ENCODE measurements at regions not wholly inside any gene's neighbourhood (a gene's known extent, or its start where the extent isn't known, plus 50 kb on each side); places are given as distances from the start of the nearest gene placed in this dataset.

GRCh38 chr14:39875028-39875427 lies 442.8 kb upstream of the FBXO33 start (continued):
- TF ChIP-seq ZBTB34 (CRISPR knock-in tag; IDR thresholded peaks at IDR 0.05) = no peak
- TF ChIP-seq THRA (CRISPR knock-in tag; IDR thresholded peaks at IDR 0.05; ENCODE audit: borderline replicate concordance) = no peak

GRCh38 chr14:39873791-39874190 lies 441.6 kb upstream of the FBXO33 start:
- peaks cover 7% of the 10 kb centered on the region; the same call in 1 of the 2 replicates for H3K9me3 ChIP-seq (ENCODE audit: low read length)
- intact Hi-C loops (cut with micrococcal nuclease; ENCODE audit: unreplicated experiment) (no loop called here), in situ Hi-C loops (cut with HindIII; ENCODE audit: extremely low pct_ligation_motif_present, low pct_unique_long_range_greater_than_20kb) (no loop called here)
- no peak overlapping the region for H2AFZ ChIP-seq (ENCODE audit: low read length)
- no peaks in the 10 kb centered on the region for H3K36me3 ChIP-seq (replicated peaks in 1 of 2; ENCODE audit: control insufficient read depth in 1 of 2, insufficient read depth in 2 of 2, low read length in 2 of 2)
- H3K9ac ChIP-seq (ENCODE audit: insufficient read depth, low read depth, low read length) = no peak overlapping the region
- H3K27me3 ChIP-seq (ENCODE audit: control insufficient read depth in 1 of 2, insufficient read depth in 2 of 2, low read length in 2 of 2) = no peaks in the 10 kb centered on the region
- DNase-seq (ENCODE audit: low spot score) (no peak), FAIRE-seq (no peak), ATAC-seq (no peak)
- BruUV-seq (replicated peaks) = no TSS peak
- no peaks in the 10 kb centered on the region for H4K20me1 ChIP-seq (ENCODE audit: insufficient read depth, low read length)
- no peak overlapping the region for H3K4me3 ChIP-seq (replicated peaks in 1 of 3; ENCODE audit: insufficient read depth in 1 of 3, low read depth in 2 of 3, low read length in 3 of 3)
- H3K79me2 ChIP-seq (ENCODE audit: insufficient read depth, low read length) = no peaks in the 10 kb centered on the region
- no peak overlapping the region for H3K27ac ChIP-seq (ENCODE audit: extremely low read length, insufficient read depth, low read length)
- no peaks in the 10 kb centered on the region for H3K4me1 ChIP-seq (ENCODE audit: insufficient read depth, low read length)
- no peak overlapping the region for H3K4me2 ChIP-seq (ENCODE audit: low read depth, low read length)
- ChIA-PET CTCF (ENCODE audit: low intra/inter-chr PET ratio, low total read pairs) (no interaction called here), POLR2A (no interaction called here)
- WGBS (ENCODE audit: low lambda C conversion rate) = 17% methylated on average over 1 of the region's 1 CpG
- TF ChIP-seq ZBTB33 (CRISPR knock-in tag; IDR thresholded peaks at IDR 0.05) = no peak
- no peak for TF ChIP-seq FOSL2 (CRISPR knock-in tag; IDR thresholded peaks at IDR 0.05)
- no peak for TF ChIP-seq ETV5 (CRISPR knock-in tag; IDR thresholded peaks at IDR 0.05; ENCODE audit: borderline replicate concordance)
- TF ChIP-seq CHCHD3 (CRISPR knock-in tag; IDR thresholded peaks at IDR 0.05) = no peak
- TF ChIP-seq ZFP90 (CRISPR knock-in tag; IDR thresholded peaks at IDR 0.05; ENCODE audit: borderline replicate concordance) = no peak
- no peak for TF ChIP-seq PAF1 (CRISPR knock-in tag; IDR thresholded peaks at IDR 0.05)
- no peak for TF ChIP-seq ZNF672 (CRISPR knock-in tag; IDR thresholded peaks at IDR 0.05)
- no peak for TF ChIP-seq KDM2A (CRISPR knock-in tag; IDR thresholded peaks at IDR 0.05; ENCODE audit: borderline replicate concordance, low read depth)
- no peak for TF ChIP-seq SATB2 (CRISPR knock-in tag; IDR thresholded peaks at IDR 0.05)
- TF ChIP-seq NFATC3 (CRISPR knock-in tag; IDR thresholded peaks at IDR 0.05) = no peak
- no peak for TF ChIP-seq AHDC1 (CRISPR knock-in tag; IDR thresholded peaks at IDR 0.05; ENCODE audit: borderline replicate concordance)
- no peak for TF ChIP-seq SIN3B (IDR thresholded peaks at IDR 0.05; ENCODE audit: low read length)
- no peak for TF ChIP-seq POLR2AphosphoS5 (IDR thresholded peaks at IDR 0.05; ENCODE audit: low read depth, low read length)

All from HepG2 (cell line).